GM12874 (cell line): ENCODE measurements at regions not wholly inside any gene's neighbourhood (a gene's known extent, or its start where the extent isn't known, plus 50 kb on each side); places are given as distances from the start of the nearest gene placed in this dataset.

Experiments
- CTCF ChIP-seq: IDR thresholded peaks from 2 replicates; pipeline ENCODE4 v1.5.1; 2011; ENCODE audit warnings: low read depth, mild to moderate bottlenecking, control low read depth, low read length, moderate library complexity; ENCODE audit not compliant: insufficient read depth

GRCh38 chr2:121151311-121152109, 133.5 kb downstream of the TFCP2L1 start:
- no peak for TF ChIP-seq CTCF

- TF ChIP-seq CTCF: no peak
Observed at GRCh38 chr2:121152861-121153260, 132.1 kb downstream of the TFCP2L1 start.

GRCh38 chr2:121153516-121153915, 131.5 kb downstream of the TFCP2L1 start:
- no peak for TF ChIP-seq CTCF

- no peak for TF ChIP-seq CTCF
Observed at GRCh38 chr2:121155502-121156056, 129.4 kb downstream of the TFCP2L1 start.

- TF ChIP-seq CTCF: no peak
Observed at GRCh38 chr2:121159291-121160071, 125.5 kb downstream of the TFCP2L1 start.

GRCh38 chr2:121160366-121160765, 124.6 kb downstream of the TFCP2L1 start:
- TF ChIP-seq CTCF: no peak

DNA sequence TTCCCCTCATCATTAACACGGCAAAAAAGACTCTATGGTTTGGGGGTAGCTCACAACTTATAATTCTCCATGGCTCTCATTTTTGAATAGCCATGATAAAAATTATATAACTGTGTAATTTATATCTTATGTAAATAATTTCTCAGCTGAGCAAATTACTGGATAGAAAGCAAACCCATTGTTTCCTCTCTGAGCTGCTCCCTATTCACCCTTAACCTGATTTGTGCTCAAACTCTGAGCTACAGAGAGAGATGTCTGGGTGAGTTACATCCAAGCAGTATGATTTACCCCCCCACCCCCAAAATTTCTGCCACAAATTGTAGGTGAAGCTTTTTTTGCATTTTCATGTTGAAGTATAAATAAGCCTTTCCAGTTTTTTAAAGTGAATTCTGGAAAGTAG, 123.7 kb downstream of the TFCP2L1 start:
- TF ChIP-seq CTCF: no peak
